ENCODE measurements at regions not wholly inside any gene's neighbourhood (a gene's known extent, or its start where the extent isn't known, plus 50 kb on each side); places are given as distances from the start of the nearest gene placed in this dataset.

- TF ChIP-seq, protein P1, sequence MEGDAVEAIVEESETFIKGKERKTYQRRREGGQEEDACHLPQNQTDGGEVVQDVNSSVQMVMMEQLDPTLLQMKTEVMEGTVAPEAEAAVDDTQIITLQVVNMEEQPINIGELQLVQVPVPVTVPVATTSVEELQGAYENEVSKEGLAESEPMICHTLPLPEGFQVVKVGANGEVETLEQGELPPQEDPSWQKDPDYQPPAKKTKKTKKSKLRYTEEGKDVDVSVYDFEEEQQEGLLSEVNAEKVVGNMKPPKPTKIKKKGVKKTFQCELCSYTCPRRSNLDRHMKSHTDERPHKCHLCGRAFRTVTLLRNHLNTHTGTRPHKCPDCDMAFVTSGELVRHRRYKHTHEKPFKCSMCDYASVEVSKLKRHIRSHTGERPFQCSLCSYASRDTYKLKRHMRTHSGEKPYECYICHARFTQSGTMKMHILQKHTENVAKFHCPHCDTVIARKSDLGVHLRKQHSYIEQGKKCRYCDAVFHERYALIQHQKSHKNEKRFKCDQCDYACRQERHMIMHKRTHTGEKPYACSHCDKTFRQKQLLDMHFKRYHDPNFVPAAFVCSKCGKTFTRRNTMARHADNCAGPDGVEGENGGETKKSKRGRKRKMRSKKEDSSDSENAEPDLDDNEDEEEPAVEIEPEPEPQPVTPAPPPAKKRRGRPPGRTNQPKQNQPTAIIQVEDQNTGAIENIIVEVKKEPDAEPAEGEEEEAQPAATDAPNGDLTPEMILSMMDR (IDR thresholded peaks at IDR 0.05) = no peak
- TF ChIP-seq SIN3A (IDR thresholded peaks at IDR 0.05; ENCODE audit: borderline replicate concordance, insufficient read depth, low read depth, low read length) = no peak
- TF ChIP-seq POLR2AphosphoS5 (IDR thresholded peaks at IDR 0.05; ENCODE audit: low read depth, low read length) = no peak
- TF ChIP-seq, protein P2, sequence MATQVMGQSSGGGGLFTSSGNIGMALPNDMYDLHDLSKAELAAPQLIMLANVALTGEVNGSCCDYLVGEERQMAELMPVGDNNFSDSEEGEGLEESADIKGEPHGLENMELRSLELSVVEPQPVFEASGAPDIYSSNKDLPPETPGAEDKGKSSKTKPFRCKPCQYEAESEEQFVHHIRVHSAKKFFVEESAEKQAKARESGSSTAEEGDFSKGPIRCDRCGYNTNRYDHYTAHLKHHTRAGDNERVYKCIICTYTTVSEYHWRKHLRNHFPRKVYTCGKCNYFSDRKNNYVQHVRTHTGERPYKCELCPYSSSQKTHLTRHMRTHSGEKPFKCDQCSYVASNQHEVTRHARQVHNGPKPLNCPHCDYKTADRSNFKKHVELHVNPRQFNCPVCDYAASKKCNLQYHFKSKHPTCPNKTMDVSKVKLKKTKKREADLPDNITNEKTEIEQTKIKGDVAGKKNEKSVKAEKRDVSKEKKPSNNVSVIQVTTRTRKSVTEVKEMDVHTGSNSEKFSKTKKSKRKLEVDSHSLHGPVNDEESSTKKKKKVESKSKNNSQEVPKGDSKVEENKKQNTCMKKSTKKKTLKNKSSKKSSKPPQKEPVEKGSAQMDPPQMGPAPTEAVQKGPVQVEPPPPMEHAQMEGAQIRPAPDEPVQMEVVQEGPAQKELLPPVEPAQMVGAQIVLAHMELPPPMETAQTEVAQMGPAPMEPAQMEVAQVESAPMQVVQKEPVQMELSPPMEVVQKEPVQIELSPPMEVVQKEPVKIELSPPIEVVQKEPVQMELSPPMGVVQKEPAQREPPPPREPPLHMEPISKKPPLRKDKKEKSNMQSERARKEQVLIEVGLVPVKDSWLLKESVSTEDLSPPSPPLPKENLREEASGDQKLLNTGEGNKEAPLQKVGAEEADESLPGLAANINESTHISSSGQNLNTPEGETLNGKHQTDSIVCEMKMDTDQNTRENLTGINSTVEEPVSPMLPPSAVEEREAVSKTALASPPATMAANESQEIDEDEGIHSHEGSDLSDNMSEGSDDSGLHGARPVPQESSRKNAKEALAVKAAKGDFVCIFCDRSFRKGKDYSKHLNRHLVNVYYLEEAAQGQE (IDR thresholded peaks at IDR 0.05; ENCODE audit: insufficient read depth in 1 of 2, low read depth in 2 of 2, low read length in 1 of 2) = no peak
Measured at GRCh38 chr12:13339538-13339937, 143.0 kb downstream of the EMP1 start.

All from Panc1 (cell line).